Endothelial cell of umbilical vein (primary cell): ENCODE measurements at regions not wholly inside any gene's neighbourhood (a gene's known extent, or its start where the extent isn't known, plus 50 kb on each side); places are given as distances from the start of the nearest gene placed in this dataset.

ENCODE experiments used
- BruUV-seq: library from RNA; stranded (reverse); fragments of 400-500 nt; replicated peaks from 2 replicates; lab custom pipeline; 2021; lab: Mats Ljungman, UMichigan
- CTCF ChIA-PET: fragments of 300-600, 350-600 bp; sonication (Branson Sonifier 250); formaldehyde crosslinking; loops from one replicate; lab custom pipeline; 2021; ENCODE audit warnings: antibody characterized with exemption, inconsistent platforms; lab: Charles Lee
- POLR2A ChIA-PET: fragments of 300-600, 350-600 bp; sonication (Branson Sonifier 250); formaldehyde crosslinking; loops from one replicate; lab custom pipeline; 2021; ENCODE audit warnings: antibody characterized with exemption, inconsistent platforms; lab: Charles Lee
- DNase-seq: peaks from one replicate; pipeline ENCODE4 v3.0.0-alpha.2; 2011; ENCODE audit warnings: low read depth, low spot score
- FAIRE-seq: peaks from 2 replicates; lab custom pipeline; 2011; peaks lifted over from hg19 to GRCh38; lab: Jason Lieb, UNC
- H2AFZ ChIP-seq: 2 replicates; pipeline ENCODE4 v1.6.0; 2012; ENCODE audit warnings: low read depth, low read length, control low read depth, inconsistent platforms
- H3K27ac ChIP-seq: 2 replicates; pipeline ENCODE4 v1.5.1; 2011; ENCODE audit warnings: low read depth, mild to moderate bottlenecking, control low read depth, low read length, moderate library complexity; ENCODE audit not compliant: insufficient read depth
- H3K27me3 ChIP-seq, 2 experiments: 2 replicates each; pipeline versions ENCODE4 v1.6.0 to v1.6.1; 2011; ENCODE audit warnings: low read length in 2 of 2, mixed read lengths in 1 of 2; ENCODE audit not compliant: control insufficient read depth in 2 of 2, insufficient read depth in 2 of 2
- H3K36me3 ChIP-seq, 2 experiments: 2 replicates in 1 of 2; 3 replicates in 1 of 2; pipeline ENCODE4 v1.5.1; 2011; ENCODE audit warnings: low read length in 2 of 2, mild to moderate bottlenecking in 1 of 2, moderate library complexity in 1 of 2; ENCODE audit not compliant: control insufficient read depth in 2 of 2, insufficient read depth in 2 of 2; ENCODE audit errors: extremely low read depth in 1 of 2
- H3K4me1 ChIP-seq: 3 replicates; pipeline ENCODE4 v1.5.1; 2011; ENCODE audit warnings: mild to moderate bottlenecking, low read length; ENCODE audit not compliant: control insufficient read depth, insufficient read depth; ENCODE audit errors: extremely low read depth
- H3K4me2 ChIP-seq: 2 replicates; pipeline ENCODE4 v1.6.1; 2011; ENCODE audit warnings: low read length, control low read depth, mixed read lengths; ENCODE audit not compliant: insufficient read depth
- H3K4me3 ChIP-seq, 3 experiments: fragments of 200-600 bp in 1 of 3; sonication (generic), shearing (Covaris generic) in 1 of 3; replicated peaks in 1 of 3; 2 replicates each; pipeline ENCODE4 v1.5.1; 2011 to 2016; ENCODE audit warnings: control low read depth in 3 of 3, low read length in 3 of 3, mild to moderate bottlenecking in 2 of 3, inconsistent platforms in 1 of 3, low read depth in 1 of 3, moderate library complexity in 1 of 3; ENCODE audit not compliant: insufficient read depth in 1 of 3
- H3K79me2 ChIP-seq: 2 replicates; pipeline ENCODE4 v1.6.0; 2012; ENCODE audit warnings: low read length, inconsistent platforms; ENCODE audit not compliant: control insufficient read depth, insufficient read depth
- H3K9ac ChIP-seq: replicated peaks from 2 replicates; pipeline ENCODE3; 2011; ENCODE audit warnings: low read length, control low read depth; ENCODE audit not compliant: insufficient read depth; ENCODE audit errors: extremely low read depth
- H3K9me1 ChIP-seq: replicated peaks from 3 replicates; pipeline ENCODE4 v1.6.0; 2011; ENCODE audit warnings: mild to moderate bottlenecking, low read length; ENCODE audit not compliant: control insufficient read depth, insufficient read depth; ENCODE audit errors: extremely low read depth
- H3K9me3 ChIP-seq: replicated peaks from 2 replicates; pipeline ENCODE4 v1.5.1; 2012; ENCODE audit warnings: low read length, inconsistent platforms; ENCODE audit not compliant: control insufficient read depth, insufficient read depth
- H4K20me1 ChIP-seq: replicated peaks from 2 replicates; pipeline ENCODE3; 2011; ENCODE audit warnings: mild to moderate bottlenecking, low read length; ENCODE audit not compliant: control insufficient read depth, insufficient read depth; ENCODE audit errors: extremely low read depth
- EZH2 ChIP-seq: IDR thresholded peaks from 2 replicates; pipeline ENCODE4 v1.6.1; 2012; ENCODE audit warnings: borderline replicate concordance, low read depth, mild to moderate bottlenecking, moderate library complexity, low read length, inconsistent platforms; ENCODE audit not compliant: severe bottlenecking
- FOS ChIP-seq: IDR thresholded peaks from 2 replicates; pipeline ENCODE4 v1.6.1; 2011; ENCODE audit warnings: mild to moderate bottlenecking, low read length, moderate library complexity, borderline replicate concordance; ENCODE audit not compliant: insufficient read depth
- GATA2 ChIP-seq: IDR thresholded peaks from 2 replicates; pipeline ENCODE4 v1.7.0; 2011; ENCODE audit warnings: low read depth, mild to moderate bottlenecking, moderate library complexity, mixed read lengths, low read length; ENCODE audit not compliant: insufficient read length, insufficient read depth
- JUN ChIP-seq: IDR thresholded peaks from 2 replicates; pipeline ENCODE4 v1.6.1; 2011; ENCODE audit warnings: borderline replicate concordance, low read depth; ENCODE audit not compliant: insufficient read length, insufficient read depth
- MYC ChIP-seq: IDR thresholded peaks from one replicate; pipeline ENCODE4 v1.6.1; 2011; ENCODE audit warnings: mild to moderate bottlenecking, low read depth, low read length
- POLR2A ChIP-seq: IDR thresholded peaks from 2 replicates; pipeline ENCODE4 v1.6.1; 2012; ENCODE audit warnings: low read depth, mild to moderate bottlenecking, control low read depth, low read length
- POLR2AphosphoS5 ChIP-seq: IDR thresholded peaks from 2 replicates; pipeline ENCODE4 v1.6.1; 2012; ENCODE audit warnings: low read depth, mild to moderate bottlenecking, control low read depth, low read length, moderate library complexity; ENCODE audit not compliant: insufficient read depth
- dilution Hi-C: fragments of 300-500 bp; cut with MboI; formaldehyde crosslinking; loops from one replicate; pipeline ENCODE4 v1.15.0; 2019; ENCODE audit warnings: low sequenced_read_pairs; ENCODE audit not compliant: extremely low pct_ligation_motif_present
- intact Hi-C: fragments of 100-400 bp; cut with micrococcal nuclease; formaldehyde crosslinking; loops from one replicate; pipeline ENCODE4 v1.10.0; 2022
- TF ChIP-seq, protein P1 (sequence below): IDR thresholded peaks from 2 replicates; pipeline ENCODE4 v1.6.1; 2011; ENCODE audit not compliant: insufficient read depth, insufficient read length
- TF ChIP-seq, protein P2 (sequence below), 2 donors: IDR thresholded peaks; 1 replicate in 1 of 2; 2 replicates in 1 of 2; pipeline ENCODE4 v1.5.1; 2011; ENCODE audit warnings: low read length in 2 of 2, mild to moderate bottlenecking in 2 of 2, moderate library complexity in 2 of 2, control low read depth in 1 of 2, inconsistent platforms in 1 of 2, low read depth in 1 of 2; ENCODE audit not compliant: insufficient read depth in 1 of 2; ENCODE audit errors: extremely low read depth in 1 of 2

DNA sequence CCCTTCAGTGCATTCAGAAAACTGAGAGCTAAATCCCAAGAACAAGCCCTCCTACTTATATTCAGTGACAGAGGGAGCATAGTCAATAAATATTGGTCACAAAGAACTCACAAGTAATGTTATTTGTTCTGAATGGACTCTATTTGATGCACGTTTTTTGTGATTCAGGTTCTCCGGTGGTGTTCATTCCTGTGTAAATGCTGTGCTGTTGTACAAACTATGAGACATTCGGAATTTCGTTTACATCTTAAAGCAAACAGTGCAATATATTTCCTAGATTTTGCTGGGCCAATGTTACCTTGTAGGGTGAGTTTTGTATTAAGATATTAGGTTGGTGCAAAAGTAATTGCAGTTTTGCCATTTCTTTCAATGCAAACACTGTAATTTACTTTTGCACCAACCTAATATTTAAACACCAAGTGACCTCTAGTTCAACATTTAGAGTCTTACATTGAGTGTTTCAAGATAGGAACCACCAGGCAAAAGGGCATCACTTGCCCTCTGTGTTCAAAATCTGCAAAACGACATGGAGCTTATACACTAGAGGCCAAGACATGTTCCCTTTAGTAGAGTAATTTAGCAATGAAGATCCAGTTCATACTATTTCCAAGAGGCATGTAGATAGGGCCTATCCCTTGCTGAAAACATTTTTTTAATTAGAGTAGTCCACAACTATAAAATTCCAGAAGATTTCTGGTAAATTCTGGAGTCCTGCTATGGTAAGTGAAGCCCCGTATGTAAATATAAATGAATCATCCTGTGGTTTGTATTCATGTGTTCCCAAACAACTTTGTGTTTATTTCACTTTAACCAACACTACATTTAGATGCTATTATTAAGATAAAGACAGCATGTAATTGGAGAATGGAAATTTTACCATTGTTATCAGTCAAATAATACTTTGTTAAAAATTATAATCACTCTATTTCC is 444.0 kb upstream of the PTGER4 start:
- dilution Hi-C loops = no loop called here
- CTCF ChIA-PET = no interaction called here

More for the DNA sequence above, 444.0 kb upstream of the PTGER4 start:
- Histone ChIP-seq H3K4me3 (no peak overlapping the region), H4K20me1 (no peaks in the 10 kb centered on the region), H3K79me2 (no peaks in the 10 kb centered on the region), H3K4me1 (no peaks in the 10 kb centered on the region), H3K36me3 (no peaks in the 10 kb centered on the region), H3K27me3 (no peaks in the 10 kb centered on the region), H3K9ac (no peak overlapping the region), H3K27ac (no peak overlapping the region), H3K9me3 (no peaks in the 10 kb centered on the region), H3K9me1 (no peaks in the 10 kb centered on the region), H3K4me2 (no peak overlapping the region), H2AFZ (no peak overlapping the region)
- intact Hi-C loops = no loop called here
- TF ChIP-seq EZH2 (no peak), GATA2 (no peak), POLR2AphosphoS5 (no peak), POLR2A (no peak), FOS (no peak), JUN (no peak), MYC (no peak)
- TF ChIP-seq, protein P1, sequence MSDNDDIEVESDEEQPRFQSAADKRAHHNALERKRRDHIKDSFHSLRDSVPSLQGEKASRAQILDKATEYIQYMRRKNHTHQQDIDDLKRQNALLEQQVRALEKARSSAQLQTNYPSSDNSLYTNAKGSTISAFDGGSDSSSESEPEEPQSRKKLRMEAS = no peak
- TF ChIP-seq, protein P2, sequence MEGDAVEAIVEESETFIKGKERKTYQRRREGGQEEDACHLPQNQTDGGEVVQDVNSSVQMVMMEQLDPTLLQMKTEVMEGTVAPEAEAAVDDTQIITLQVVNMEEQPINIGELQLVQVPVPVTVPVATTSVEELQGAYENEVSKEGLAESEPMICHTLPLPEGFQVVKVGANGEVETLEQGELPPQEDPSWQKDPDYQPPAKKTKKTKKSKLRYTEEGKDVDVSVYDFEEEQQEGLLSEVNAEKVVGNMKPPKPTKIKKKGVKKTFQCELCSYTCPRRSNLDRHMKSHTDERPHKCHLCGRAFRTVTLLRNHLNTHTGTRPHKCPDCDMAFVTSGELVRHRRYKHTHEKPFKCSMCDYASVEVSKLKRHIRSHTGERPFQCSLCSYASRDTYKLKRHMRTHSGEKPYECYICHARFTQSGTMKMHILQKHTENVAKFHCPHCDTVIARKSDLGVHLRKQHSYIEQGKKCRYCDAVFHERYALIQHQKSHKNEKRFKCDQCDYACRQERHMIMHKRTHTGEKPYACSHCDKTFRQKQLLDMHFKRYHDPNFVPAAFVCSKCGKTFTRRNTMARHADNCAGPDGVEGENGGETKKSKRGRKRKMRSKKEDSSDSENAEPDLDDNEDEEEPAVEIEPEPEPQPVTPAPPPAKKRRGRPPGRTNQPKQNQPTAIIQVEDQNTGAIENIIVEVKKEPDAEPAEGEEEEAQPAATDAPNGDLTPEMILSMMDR (IDR thresholded peaks at IDR 0.05; ENCODE audit: extremely low read depth in 1 of 2, insufficient read depth in 1 of 2, low read depth in 1 of 2, low read length in 2 of 2) = no peak
- DNase-seq = no peak
- POLR2A ChIA-PET = no interaction called here
- BruUV-seq = no TSS peak
- no peak for FAIRE-seq
